ENCODE measurements at regions not wholly inside any gene's neighbourhood (a gene's known extent, or its start where the extent isn't known, plus 50 kb on each side); places are given as distances from the start of the nearest gene placed in this dataset.

GRCh38 chr4:100933628-100934027 lies 413.7 kb downstream of the PPP3CA start:
- TF ChIP-seq GATA3 (IDR thresholded peaks at IDR 0.05; ENCODE audit: low read depth, low read length) (no peak), GATA2 (IDR thresholded peaks at IDR 0.05; ENCODE audit: low read depth, low read length) (no peak)

Measured in SH-SY5Y (cell line).